ENCODE measurements at regions not wholly inside any gene's neighbourhood (a gene's known extent, or its start where the extent isn't known, plus 50 kb on each side); places are given as distances from the start of the nearest gene placed in this dataset.

GRCh38 chr9:96089452-96090085 lies 212.4 kb downstream of the HSD17B3 start:
- H3K4me3 ChIP-seq (ENCODE audit: low read length) = no peak overlapping the region
- H3K27me3 ChIP-seq (ENCODE audit: control insufficient read depth, low read length) = no peaks in the 10 kb centered on the region
- TF ChIP-seq EZH2phosphoT487 (IDR thresholded peaks at IDR 0.05; ENCODE audit: borderline replicate concordance, low read length) = no peak
- TF ChIP-seq CTCF (IDR thresholded peaks at IDR 0.05; ENCODE audit: low read depth, low read length, poor library complexity, severe bottlenecking) = no peak
- H3K9me2 ChIP-seq (replicated peaks; ENCODE audit: control insufficient read depth, low read length) = no peaks in the 10 kb centered on the region
- no peaks in the 10 kb centered on the region for H3F3A ChIP-seq (ENCODE audit: control insufficient read depth, insufficient read depth)
- no peaks in the 10 kb centered on the region for H4K20me1 ChIP-seq (ENCODE audit: control insufficient read depth, insufficient read depth, low read depth, low read length)
- H3K79me2 ChIP-seq (ENCODE audit: control insufficient read depth, low read length) = no peaks in the 10 kb centered on the region
- no peaks in the 10 kb centered on the region for H3K36me3 ChIP-seq (ENCODE audit: control insufficient read depth, low read length)
- no peak overlapping the region for H3K27ac ChIP-seq (ENCODE audit: low read depth, low read length)
- H3K4me1 ChIP-seq (ENCODE audit: control insufficient read depth, low read length) = no peaks in the 10 kb centered on the region
- no peaks in the 10 kb centered on the region for H3K9me3 ChIP-seq (ENCODE audit: control insufficient read depth, insufficient read depth, low read length)
- H3K4me2 ChIP-seq (ENCODE audit: low read length) = no peak overlapping the region

GRCh38 chr9:96088510-96088909 lies 213.0 kb downstream of the ERCC6L2 start:
- no peak overlapping the region for H3K4me3 ChIP-seq (ENCODE audit: low read length)
- H3K4me2 ChIP-seq (ENCODE audit: low read length) = no peak overlapping the region
- H4K20me1 ChIP-seq (ENCODE audit: control insufficient read depth, insufficient read depth, low read depth, low read length) = no peaks in the 10 kb centered on the region
- TF ChIP-seq CTCF (IDR thresholded peaks at IDR 0.05; ENCODE audit: low read depth, low read length, poor library complexity, severe bottlenecking) = no peak
- no peak for TF ChIP-seq EZH2phosphoT487 (IDR thresholded peaks at IDR 0.05; ENCODE audit: borderline replicate concordance, low read length)
- no peaks in the 10 kb centered on the region for H3K27me3 ChIP-seq (ENCODE audit: control insufficient read depth, low read length)
- H3F3A ChIP-seq (ENCODE audit: control insufficient read depth, insufficient read depth) = no peaks in the 10 kb centered on the region
- H3K36me3 ChIP-seq (ENCODE audit: control insufficient read depth, low read length) = no peaks in the 10 kb centered on the region
- no peaks in the 10 kb centered on the region for H3K9me2 ChIP-seq (replicated peaks; ENCODE audit: control insufficient read depth, low read length)
- H3K79me2 ChIP-seq (ENCODE audit: control insufficient read depth, low read length) = no peaks in the 10 kb centered on the region
- no peaks in the 10 kb centered on the region for H3K4me1 ChIP-seq (ENCODE audit: control insufficient read depth, low read length)
- H3K27ac ChIP-seq (ENCODE audit: low read depth, low read length) = no peak overlapping the region
- H3K9me3 ChIP-seq (ENCODE audit: control insufficient read depth, insufficient read depth, low read length) = no peaks in the 10 kb centered on the region

- H3K9me3 ChIP-seq (ENCODE audit: control insufficient read depth, insufficient read depth, low read length) = no peaks in the 10 kb centered on the region
- H4K20me1 ChIP-seq (ENCODE audit: control insufficient read depth, insufficient read depth, low read depth, low read length) = no peaks in the 10 kb centered on the region
- no peaks in the 10 kb centered on the region for H3K36me3 ChIP-seq (ENCODE audit: control insufficient read depth, low read length)
- H3K4me1 ChIP-seq (ENCODE audit: control insufficient read depth, low read length) = no peaks in the 10 kb centered on the region
- H3K27me3 ChIP-seq (ENCODE audit: control insufficient read depth, low read length) = no peaks in the 10 kb centered on the region
- TF ChIP-seq CTCF (IDR thresholded peaks at IDR 0.05; ENCODE audit: low read depth, low read length, poor library complexity, severe bottlenecking) (no peak), EZH2phosphoT487 (IDR thresholded peaks at IDR 0.05; ENCODE audit: borderline replicate concordance, low read length) (no peak)
- H3K4me2 ChIP-seq (ENCODE audit: low read length) = no peak overlapping the region
- no peaks in the 10 kb centered on the region for H3K9me2 ChIP-seq (replicated peaks; ENCODE audit: control insufficient read depth, low read length)
- no peaks in the 10 kb centered on the region for H3K79me2 ChIP-seq (ENCODE audit: control insufficient read depth, low read length)
- H3F3A ChIP-seq (ENCODE audit: control insufficient read depth, insufficient read depth) = no peaks in the 10 kb centered on the region
- no peak overlapping the region for H3K27ac ChIP-seq (ENCODE audit: low read depth, low read length)
- H3K4me3 ChIP-seq (ENCODE audit: low read length) = no peak overlapping the region
These were observed 212.3 kb downstream of the ERCC6L2 start for GRCh38 chr9:96087669-96088299.

Measured in DOHH2 (cell line).